ENCODE measurements at regions not wholly inside any gene's neighbourhood (a gene's known extent, or its start where the extent isn't known, plus 50 kb on each side); places are given as distances from the start of the nearest gene placed in this dataset.
"Not testable (repeated sequence)": the region's sequence is repeated elsewhere in the genome, so short reads cannot be mapped to it uniquely, and the experiment has no call there.

- DNase-seq (ENCODE audit: low read depth in 2 of 2): no peak
Measured at GRCh38 chr1:99501871-99502270, 144.0 kb upstream of the PALMD start.

GRCh38 chr1:99502400-99502799 is 143.5 kb upstream of the PALMD start:
- no peak for DNase-seq (ENCODE audit: low read depth in 2 of 2)

- no peak for DNase-seq (ENCODE audit: low read depth in 2 of 2)
Measured at GRCh38 chr1:99503276-99503747, 142.6 kb upstream of the PALMD start.

- no peak for DNase-seq (ENCODE audit: low read depth in 2 of 2)
Measured at GRCh38 chr1:99504287-99504686, 141.6 kb upstream of the PALMD start.

- DNase-seq (ENCODE audit: low read depth in 2 of 2): no peak
Measured at GRCh38 chr1:99506631-99507030, 139.3 kb upstream of the PALMD start.

GRCh38 chr1:99507446-99507845 is 138.5 kb upstream of the PALMD start:
- not testable (repeated sequence) for DNase-seq (ENCODE audit: low read depth in 2 of 2)

GRCh38 chr1:99507906-99508732 is 137.8 kb upstream of the PALMD start:
- no peak for DNase-seq (ENCODE audit: low read depth in 2 of 2)

- DNase-seq (ENCODE audit: low read depth in 2 of 2): not testable (repeated sequence)
Measured at GRCh38 chr1:99508733-99509445, 137.0 kb upstream of the PALMD start.

- not testable (repeated sequence) for DNase-seq (ENCODE audit: low read depth in 2 of 2)
Measured at GRCh38 chr1:99514823-99515552, 130.9 kb upstream of the PALMD start.

GRCh38 chr1:99516141-99516540 is 129.8 kb upstream of the PALMD start:
- DNase-seq (ENCODE audit: low read depth in 2 of 2): no peak

- no peak for DNase-seq (ENCODE audit: low read depth in 2 of 2)
Measured at GRCh38 chr1:99520121-99520520, 125.8 kb upstream of the PALMD start.

GRCh38 chr1:99525331-99525730 is 120.6 kb upstream of the PALMD start:
- no peak for DNase-seq (ENCODE audit: low read depth in 2 of 2)

- DNase-seq (ENCODE audit: low read depth in 2 of 2): no peak
Measured at GRCh38 chr1:99527078-99527477, 118.8 kb upstream of the PALMD start.

- no peak for DNase-seq (ENCODE audit: low read depth in 2 of 2)
Measured at GRCh38 chr1:99527545-99527944, 118.4 kb upstream of the PALMD start.

- DNase-seq (ENCODE audit: low read depth in 2 of 2): no peak
Measured at GRCh38 chr1:99529002-99529401, 116.9 kb upstream of the PALMD start.

GRCh38 chr1:99531578-99532275 is 114.2 kb upstream of the PALMD start:
- no peak for DNase-seq (ENCODE audit: low read depth in 2 of 2)

- no peak for DNase-seq (ENCODE audit: low read depth in 2 of 2)
Measured at GRCh38 chr1:99532276-99532580, 113.7 kb upstream of the PALMD start.

GRCh38 chr1:99533909-99534637 is 111.8 kb upstream of the PALMD start:
- DNase-seq (ENCODE audit: low read depth in 2 of 2): no peak

- no peak for DNase-seq (ENCODE audit: low read depth in 2 of 2)
Measured at GRCh38 chr1:99534638-99534930, 111.3 kb upstream of the PALMD start.

GRCh38 chr1:99535470-99536164 is 110.3 kb upstream of the PALMD start:
- no peak for DNase-seq (ENCODE audit: low read depth in 2 of 2)
